ENCODE measurements at regions not wholly inside any gene's neighbourhood (a gene's known extent, or its start where the extent isn't known, plus 50 kb on each side); places are given as distances from the start of the nearest gene placed in this dataset.
A peak's percentile ranks its signal among the peaks of the same experiment; 100 is the strongest.
"Not testable (repeated sequence)": the region's sequence is repeated elsewhere in the genome, so short reads cannot be mapped to it uniquely, and the experiment has no call there.

DNA sequence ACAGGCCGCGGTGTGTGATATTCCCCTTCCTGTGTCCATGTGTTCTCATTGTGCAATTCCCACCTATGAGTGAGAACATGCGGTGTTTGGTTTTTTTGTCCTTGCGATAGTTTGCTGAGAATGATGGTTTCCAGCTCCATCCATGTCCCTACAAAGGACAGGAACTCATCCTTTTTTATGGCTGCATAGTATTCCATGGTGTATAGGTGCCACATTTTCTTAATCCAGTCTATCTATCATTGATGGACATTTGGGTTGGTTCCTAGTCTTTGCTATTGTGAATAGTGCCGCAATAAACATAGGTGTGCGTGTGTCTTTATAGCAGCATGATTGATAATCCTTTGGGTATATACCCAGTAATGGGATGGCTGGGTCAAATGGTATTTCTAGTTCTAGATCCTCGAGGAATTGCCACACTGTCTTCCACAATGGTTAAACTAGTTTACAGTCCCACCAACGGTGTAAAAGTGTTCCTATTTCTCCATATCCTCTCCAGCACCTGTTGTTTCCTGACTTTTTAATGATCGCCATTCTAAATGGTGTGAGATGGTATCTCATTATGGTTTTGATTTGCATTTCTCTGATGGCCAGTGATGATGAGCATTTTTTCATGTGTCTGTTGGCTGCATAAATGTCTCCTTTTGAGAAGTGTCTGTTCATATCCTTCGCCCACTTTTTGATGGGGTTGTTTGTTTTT is 125.1 kb downstream of the USP22 start:
- not testable (repeated sequence) for DNase-seq

GRCh38 chr17:20920095-20920814 is 122.6 kb downstream of the USP22 start:
- DNase-seq: no peak

DNA sequence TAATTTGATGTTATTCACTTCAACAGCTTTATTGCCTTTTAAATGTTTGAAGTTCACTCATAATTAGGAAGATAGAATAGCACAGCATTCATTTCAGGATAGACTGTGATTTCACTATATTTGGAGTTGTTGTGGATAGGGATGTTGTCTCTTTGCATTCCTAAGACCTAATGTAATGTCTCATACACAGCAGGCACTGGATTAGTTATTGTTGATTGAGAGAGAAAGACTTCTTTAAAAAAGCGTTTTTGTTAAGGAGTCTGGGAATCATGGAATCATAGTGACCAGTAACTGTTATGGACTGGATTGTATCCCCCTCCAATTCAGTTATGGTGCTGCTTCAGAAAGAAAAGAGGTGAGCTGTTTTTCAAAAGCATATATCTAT is 122.0 kb downstream of the USP22 start:
- no peak for DNase-seq

- DNase-seq: no peak
Observed at GRCh38 chr17:20922128-20922670, 120.6 kb downstream of the USP22 start.

- DNase-seq: no peak
Observed at GRCh38 chr17:20924306-20924705, 118.5 kb downstream of the USP22 start.

- no peak for DNase-seq
Observed at GRCh38 chr17:20925091-20925490, 117.7 kb downstream of the USP22 start.

- no peak for DNase-seq
Observed at GRCh38 chr17:20925954-20926353, 116.9 kb downstream of the USP22 start.

GRCh38 chr17:20926532-20926931 is 116.3 kb downstream of the USP22 start:
- DNase-seq: no peak

- no peak for DNase-seq
Observed at GRCh38 chr17:20927308-20927977, 115.4 kb downstream of the USP22 start.

GRCh38 chr17:20929334-20929733 is 113.5 kb downstream of the USP22 start:
- no peak for DNase-seq

DNA sequence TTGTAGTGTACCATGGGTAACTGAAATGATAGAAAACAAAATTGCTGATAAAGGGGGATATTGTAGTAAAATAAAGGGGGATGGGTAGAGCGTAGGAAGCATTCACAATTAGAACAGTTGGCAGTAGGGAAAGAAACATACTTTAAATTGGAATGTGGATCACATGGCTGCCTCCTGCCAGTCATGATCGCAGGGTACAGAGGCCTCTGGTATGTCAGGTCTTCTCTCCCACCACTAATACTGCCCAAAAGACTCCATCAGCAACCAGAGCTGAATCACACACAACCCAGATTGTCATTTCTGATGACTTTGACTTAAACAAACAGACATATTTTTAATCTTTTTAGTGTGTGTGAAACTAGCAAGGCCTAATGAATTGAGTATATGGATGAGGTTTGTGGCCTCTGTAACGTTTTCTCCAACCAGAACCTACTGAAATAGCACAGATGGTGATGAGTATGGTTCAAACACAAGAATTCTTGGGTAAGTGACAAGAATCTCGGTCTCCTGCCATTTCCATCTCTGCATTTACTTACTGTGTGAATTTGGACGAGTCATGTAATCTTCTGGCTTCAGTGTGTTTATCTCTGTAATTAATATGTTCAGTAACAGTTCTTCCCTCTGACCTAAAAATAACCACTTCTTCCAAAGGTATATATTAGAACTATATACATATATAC is 112.6 kb downstream of the USP22 start:
- no peak for DNase-seq

- not testable (repeated sequence) for DNase-seq
Observed at GRCh38 chr17:20933040-20933439, 109.8 kb downstream of the USP22 start.

DNA sequence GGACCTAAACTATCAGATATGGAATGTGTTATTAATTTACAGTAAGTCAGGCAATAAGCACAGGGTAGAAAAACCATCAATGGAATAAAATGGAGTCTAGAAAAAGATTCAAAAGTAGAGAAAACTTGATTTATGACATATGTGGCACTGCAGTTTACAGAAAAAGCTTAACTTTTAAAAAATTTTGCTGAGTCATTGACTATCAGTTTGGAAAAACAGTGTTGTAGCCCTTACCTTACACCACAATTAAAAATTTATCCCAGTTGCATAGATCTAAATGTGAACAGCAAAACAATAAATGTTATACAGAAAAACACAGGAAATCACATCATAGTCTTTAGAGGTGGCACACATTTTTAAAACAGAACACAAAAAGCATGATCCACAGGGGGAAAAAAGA is 108.5 kb downstream of the USP22 start:
- no peak for DNase-seq

DNA sequence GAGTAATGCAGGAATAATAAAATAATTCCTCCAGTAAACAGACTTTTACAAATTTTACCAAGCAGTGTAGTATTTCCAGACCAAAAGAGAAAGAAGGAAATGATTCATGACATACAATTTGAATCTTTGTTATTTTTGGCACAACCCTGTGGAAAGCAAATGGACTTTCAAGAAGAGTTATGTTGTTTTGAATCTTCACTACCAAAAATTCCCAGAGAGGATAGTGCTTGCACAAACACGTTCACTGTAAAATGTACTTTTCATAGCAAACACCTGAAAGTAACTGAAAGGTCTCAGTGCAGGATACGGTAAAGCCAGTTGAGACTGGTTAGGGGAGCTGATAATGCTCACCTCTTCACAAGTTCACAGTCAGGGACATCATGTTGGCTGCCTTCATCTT is 107.1 kb downstream of the USP22 start:
- no peak for DNase-seq

GRCh38 chr17:20938244-20938643 is 104.6 kb downstream of the USP22 start:
- DNase-seq: no peak

- DNase-seq: no peak
Observed at GRCh38 chr17:20938988-20939615, 103.7 kb downstream of the USP22 start.

DNA sequence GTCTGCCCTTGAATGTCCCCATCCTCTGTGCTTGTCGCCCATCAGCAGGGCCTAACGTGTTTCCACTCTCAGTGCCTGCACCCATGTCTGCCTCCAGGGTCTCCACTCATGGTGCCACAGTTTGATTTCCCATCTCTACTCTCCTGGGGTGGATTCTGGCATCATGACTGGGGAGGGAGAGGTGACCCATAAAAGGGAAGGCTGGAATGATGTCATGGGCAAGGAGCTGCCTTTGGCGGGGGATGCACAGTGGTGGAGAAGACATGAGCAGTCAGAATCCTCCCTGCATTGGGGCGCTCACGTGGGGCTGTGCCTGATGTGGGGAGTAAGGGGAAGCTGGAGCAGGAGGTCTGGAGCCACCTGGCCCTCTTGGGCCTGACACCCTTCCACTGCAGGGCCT is 100.9 kb downstream of the USP22 start:
- no peak for DNase-seq

- peak; percentile 50 for DNase-seq
Observed at GRCh38 chr17:20944014-20944865, 98.6 kb downstream of the USP22 start.

GRCh38 chr17:20947708-20948107 is 95.1 kb downstream of the USP22 start:
- not testable (repeated sequence) for DNase-seq

GRCh38 chr17:20948984-20949777 is 93.6 kb downstream of the USP22 start:
- DNase-seq: no peak
